ENCODE measurements at regions not wholly inside any gene's neighbourhood (a gene's known extent, or its start where the extent isn't known, plus 50 kb on each side); places are given as distances from the start of the nearest gene placed in this dataset.
"Not testable (repeated sequence)": the region's sequence is repeated elsewhere in the genome, so short reads cannot be mapped to it uniquely, and the experiment has no call there.

GRCh38 chr10:61257956-61258496, 195.2 kb downstream of the TMEM26 start (continued):
- TF ChIP-seq E2F4 (CRISPR knock-in tag; IDR thresholded peaks at IDR 0.05; ENCODE audit: borderline replicate concordance, low read depth) (no peak), TCF7 (CRISPR knock-in tag; IDR thresholded peaks at IDR 0.05; ENCODE audit: low read depth) (no peak), CREM (CRISPR knock-in tag; IDR thresholded peaks at IDR 0.05) (no peak), SOX15 (CRISPR knock-in tag; IDR thresholded peaks at IDR 0.05) (no peak), ZNF425 (CRISPR knock-in tag; conservative IDR thresholded peaks at IDR 0.05) (no peak), SMAD3 (CRISPR knock-in tag; IDR thresholded peaks at IDR 0.05; ENCODE audit: borderline replicate concordance) (no peak), EMX1 (CRISPR knock-in tag; IDR thresholded peaks at IDR 0.05) (no peak), ZNF532 (CRISPR knock-in tag; IDR thresholded peaks at IDR 0.05; ENCODE audit: borderline replicate concordance) (no peak)

- ChIA-PET POLR2A (no interaction called here), CTCF (no interaction called here)
- no peaks in the 10 kb centered on the region for H3K27me3 Mint-ChIP-seq (ENCODE audit: low read depth)
- H3K4me1 Mint-ChIP-seq = no peaks in the 10 kb centered on the region
- TF ChIP-seq E2F4 (CRISPR knock-in tag; IDR thresholded peaks at IDR 0.05; ENCODE audit: borderline replicate concordance, low read depth) = no peak
- TF ChIP-seq HMGXB4 (CRISPR knock-in tag; IDR thresholded peaks at IDR 0.05) = no peak
- TF ChIP-seq FOXP1 (CRISPR knock-in tag; IDR thresholded peaks at IDR 0.05; ENCODE audit: borderline replicate concordance) = no peak
- no peak for TF ChIP-seq ZNF396 (CRISPR knock-in tag; IDR thresholded peaks at IDR 0.05; ENCODE audit: borderline replicate concordance)
- H3K27ac Mint-ChIP-seq = no peak overlapping the region
- no peak for ATAC-seq
- no peak overlapping the region for H3K4me3 Mint-ChIP-seq
- no peak for DNase-seq (ENCODE audit: low spot score)
- H3K9me3 Mint-ChIP-seq = peaks cover 32% of the 10 kb centered on the region
- H3K36me3 Mint-ChIP-seq = peaks cover 5% of the 10 kb centered on the region; the same call in 1 of the 2 replicates
These were observed 196.0 kb downstream of the TMEM26 start for GRCh38 chr10:61257136-61257535.

GRCh38 chr10:61252326-61252725, 200.9 kb downstream of the TMEM26 start:
- CTCF ChIA-PET, H3K4me3 Mint-ChIP-seq: not testable (repeated sequence)

More at GRCh38 chr10:61252326-61252725, 200.9 kb downstream of the TMEM26 start:
- H3K27me3 Mint-ChIP-seq (ENCODE audit: low read depth); ATAC-seq; H3K36me3 Mint-ChIP-seq; DNase-seq (ENCODE audit: low spot score); H3K27ac Mint-ChIP-seq; H3K4me1 Mint-ChIP-seq; POLR2A ChIA-PET: not testable (repeated sequence)
- peaks cover 32% of the 10 kb centered on the region for H3K9me3 Mint-ChIP-seq
